ENCODE measurements at regions not wholly inside any gene's neighbourhood (a gene's known extent, or its start where the extent isn't known, plus 50 kb on each side); places are given as distances from the start of the nearest gene placed in this dataset.
"Not testable (repeated sequence)": the region's sequence is repeated elsewhere in the genome, so short reads cannot be mapped to it uniquely, and the experiment has no call there.

- no peak for FAIRE-seq
Measured at GRCh38 chr4:75180790-75181776, 248.2 kb downstream of the PARM1 start.

- peak; percentile 82 for FAIRE-seq
Measured at GRCh38 chr4:75180217-75180616, 247.3 kb downstream of the PARM1 start.

- no peak for FAIRE-seq
Measured at GRCh38 chr4:75179510-75179909, 246.6 kb downstream of the PARM1 start.

- no peak for FAIRE-seq
Measured at GRCh38 chr4:75172551-75172950, 239.6 kb downstream of the PARM1 start.

- no peak for FAIRE-seq
Measured at GRCh38 chr4:75169427-75169826, 236.5 kb downstream of the PARM1 start.

- FAIRE-seq, result no peak
Measured at GRCh38 chr4:75169020-75169419, 236.1 kb downstream of the PARM1 start.

- no peak for FAIRE-seq
Measured at GRCh38 chr4:75168548-75168947, 235.6 kb downstream of the PARM1 start.

GRCh38 chr4:75165100-75165499 lies 232.2 kb downstream of the PARM1 start:
- not testable (repeated sequence) for FAIRE-seq

- no peak for FAIRE-seq
Measured at GRCh38 chr4:75158451-75158850, 225.5 kb downstream of the PARM1 start.

- FAIRE-seq, result no peak
Measured at GRCh38 chr4:75154994-75155393, 222.1 kb downstream of the PARM1 start.

GRCh38 chr4:75146223-75146622 lies 213.3 kb downstream of the PARM1 start:
- FAIRE-seq, result no peak

GRCh38 chr4:75144475-75144874 lies 211.6 kb downstream of the PARM1 start:
- FAIRE-seq, result no peak

GRCh38 chr4:75142850-75143249 lies 209.9 kb downstream of the PARM1 start:
- no peak for FAIRE-seq

- no peak for FAIRE-seq
Measured at GRCh38 chr4:75142382-75142781, 209.5 kb downstream of the PARM1 start.

- FAIRE-seq, result no peak
Measured at GRCh38 chr4:75141162-75141561, 208.2 kb downstream of the PARM1 start.

GRCh38 chr4:75137302-75137701 lies 204.4 kb downstream of the PARM1 start:
- FAIRE-seq, result no peak

- FAIRE-seq, result no peak
Measured at GRCh38 chr4:75135068-75135825, 202.3 kb downstream of the PARM1 start.

GRCh38 chr4:75126870-75127269 lies 194.0 kb downstream of the PARM1 start:
- FAIRE-seq, result not testable (repeated sequence)

- FAIRE-seq, result no peak
Measured at GRCh38 chr4:75126058-75126457, 193.1 kb downstream of the PARM1 start.

- FAIRE-seq, result no peak
Measured at GRCh38 chr4:75122424-75123014, 189.6 kb downstream of the PARM1 start.

- no peak for FAIRE-seq
Measured at GRCh38 chr4:75118739-75119138, 185.8 kb downstream of the PARM1 start.

GRCh38 chr4:75110061-75110460 lies 177.1 kb downstream of the PARM1 start:
- FAIRE-seq, result no peak

Measured in G401.6 (cell line).